ENCODE measurements at regions not wholly inside any gene's neighbourhood (a gene's known extent, or its start where the extent isn't known, plus 50 kb on each side); places are given as distances from the start of the nearest gene placed in this dataset.

GRCh38 chr5:168047669-168048111 is 243.8 kb upstream of the WWC1 start:
- DNase-seq, result no peak

- no peak for DNase-seq
Measured at GRCh38 chr5:168048486-168048885, 243.0 kb upstream of the WWC1 start.

GRCh38 chr5:168052686-168053085 is 238.8 kb upstream of the WWC1 start:
- DNase-seq, result no peak

GRCh38 chr5:168054091-168054490 is 237.4 kb upstream of the WWC1 start:
- DNase-seq, result no peak

GRCh38 chr5:168055141-168055683 is 236.2 kb upstream of the WWC1 start:
- no peak for DNase-seq

- DNase-seq, result no peak
Measured at GRCh38 chr5:168055961-168056360, 235.5 kb upstream of the WWC1 start.

- no peak for DNase-seq
Measured at GRCh38 chr5:168056499-168057182, 234.8 kb upstream of the WWC1 start.

- DNase-seq, result no peak
Measured at GRCh38 chr5:168057905-168058304, 233.5 kb upstream of the WWC1 start.

- DNase-seq, result no peak
Measured at GRCh38 chr5:168059131-168059530, 232.3 kb upstream of the WWC1 start.

GRCh38 chr5:168062239-168062638 is 229.2 kb upstream of the WWC1 start:
- no peak for DNase-seq

- no peak for DNase-seq
Measured at GRCh38 chr5:168064457-168064856, 227.0 kb upstream of the WWC1 start.

GRCh38 chr5:168064933-168065622 is 226.4 kb upstream of the WWC1 start:
- DNase-seq, result no peak

GRCh38 chr5:168066536-168067208 is 224.8 kb upstream of the WWC1 start:
- no peak for DNase-seq

- no peak for DNase-seq
Measured at GRCh38 chr5:168070761-168071160, 220.7 kb upstream of the WWC1 start.

- DNase-seq, result peak in 1 of 2 experiments; percentile 10
Measured at GRCh38 chr5:168072665-168073064, 218.8 kb upstream of the WWC1 start.

- DNase-seq, result no peak
Measured at GRCh38 chr5:168073311-168073710, 218.1 kb upstream of the WWC1 start.

- no peak for DNase-seq
Measured at GRCh38 chr5:168073991-168074800, 217.2 kb upstream of the WWC1 start.

- DNase-seq, result no peak
Measured at GRCh38 chr5:168075387-168075786, 216.1 kb upstream of the WWC1 start.

- DNase-seq, result no peak
Measured at GRCh38 chr5:168076561-168076991, 214.9 kb upstream of the WWC1 start.

- DNase-seq, result no peak
Measured at GRCh38 chr5:168085261-168086031, 206.0 kb upstream of the WWC1 start.

- DNase-seq, result peak in 1 of 2 experiments; percentile 0
Measured at GRCh38 chr5:168086104-168086610, 205.3 kb upstream of the WWC1 start.

GRCh38 chr5:168086746-168087145 is 204.7 kb upstream of the WWC1 start:
- no peak for DNase-seq
